ENCODE measurements at regions not wholly inside any gene's neighbourhood (a gene's known extent, or its start where the extent isn't known, plus 50 kb on each side); places are given as distances from the start of the nearest gene placed in this dataset.

- no peak for TF ChIP-seq EP300 (IDR thresholded peaks at IDR 0.05; ENCODE audit: borderline replicate concordance)
- TF ChIP-seq MAX (IDR thresholded peaks at IDR 0.05) = no peak
- TF ChIP-seq ZBTB7A (IDR thresholded peaks at IDR 0.05; ENCODE audit: low read depth) = no peak
- no peak for TF ChIP-seq RAD21 (IDR thresholded peaks at IDR 0.05; ENCODE audit: low read depth)
- TF ChIP-seq YY1 (IDR thresholded peaks at IDR 0.05; ENCODE audit: low read depth) = no peak
- TF ChIP-seq USF1 (IDR thresholded peaks at IDR 0.05) = no peak
Measured at GRCh38 chr2:83859553-83859952, 599.5 kb downstream of the SUCLG1 start.
